PC-3 (cell line): ENCODE measurements at regions not wholly inside any gene's neighbourhood (a gene's known extent, or its start where the extent isn't known, plus 50 kb on each side); places are given as distances from the start of the nearest gene placed in this dataset.

Experiments used
- ATAC-seq: fragments of 200-7000 bp; cut with Tn5 transposase; 2 replicates; pipeline ENCODE4 v1.9.1; 2020; ENCODE audit warnings: mild to moderate bottlenecking, moderate library complexity
- BruUV-seq: library from RNA; stranded (reverse); fragments of 400-500 nt; replicated peaks from 2 replicates; lab custom pipeline; 2021; lab: Mats Ljungman, UMichigan
- CTCF ChIA-PET: fragments of 300-600 bp; sonication (Branson Sonifier 250); formaldehyde crosslinking; loops from one replicate; lab custom pipeline; 2022; ENCODE audit warnings: antibody characterized with exemption; lab: Charles Lee
- POLR2A ChIA-PET: fragments of 300-600 bp; sonication (Branson Sonifier 250); formaldehyde crosslinking; loops from one replicate; lab custom pipeline; 2022; ENCODE audit warnings: antibody characterized with exemption; ENCODE audit not compliant: unreplicated experiment; lab: Charles Lee
- DNase-seq: peaks from one replicate; pipeline ENCODE4 v3.0.0-alpha.2; 2015
- H2AFZ ChIP-seq: fragments of 300-600 bp; sonication (generic); 2 replicates; pipeline ENCODE4 v1.6.0; 2016; ENCODE audit warnings: antibody characterized with exemption, low read length
- H3F3A ChIP-seq: fragments of 300-600 bp; sonication (generic); one replicate; pipeline ENCODE4 v1.6.0; 2017; ENCODE audit warnings: antibody characterized with exemption, low read length, control low read depth, mild to moderate bottlenecking; ENCODE audit not compliant: unreplicated experiment
- H3K27ac ChIP-seq: fragments of 300-600 bp; sonication (generic); 2 replicates; pipeline ENCODE4 v1.5.1; 2016; ENCODE audit warnings: mild to moderate bottlenecking, low read length
- H3K27me3 ChIP-seq: fragments of 300-600 bp; sonication (generic); 2 replicates; pipeline ENCODE4 v1.6.1; 2016; ENCODE audit warnings: low read length, mixed read lengths
- H3K36me3 ChIP-seq: fragments of 300-600 bp; sonication (generic); 2 replicates; pipeline ENCODE4 v1.6.1; 2016; ENCODE audit warnings: low read depth, mixed run types, low read length, mixed read lengths
- H3K4me1 ChIP-seq: fragments of 300-600 bp; sonication (generic); 2 replicates; pipeline ENCODE4 v1.5.1; 2016; ENCODE audit warnings: low read length; ENCODE audit not compliant: insufficient read depth
- H3K4me2 ChIP-seq: fragments of 300-600 bp; sonication (generic); 2 replicates; pipeline ENCODE4 v1.6.0; 2016; ENCODE audit warnings: low read length
- H3K4me3 ChIP-seq: fragments of 300-600 bp; sonication (generic); 2 replicates; pipeline ENCODE4 v1.5.1; 2016; ENCODE audit warnings: mild to moderate bottlenecking, low read length, mixed read lengths
- H3K79me2 ChIP-seq: fragments of 300-600 bp; sonication (generic); 2 replicates; pipeline ENCODE4 v1.6.1; 2017; ENCODE audit warnings: low read length, mixed read lengths
- H3K9ac ChIP-seq: fragments of 300-600 bp; sonication (generic); 2 replicates; pipeline ENCODE4 v1.6.0; 2016; ENCODE audit warnings: mild to moderate bottlenecking, low read length
- H3K9me2 ChIP-seq: fragments of 300-600 bp; sonication (generic); replicated peaks from 2 replicates; pipeline ENCODE4 v1.6.1; 2016; ENCODE audit warnings: mixed run types, low read length, mixed read lengths
- H3K9me3 ChIP-seq: fragments of 300-600 bp; sonication (generic); 2 replicates; pipeline ENCODE4 v1.6.1; 2016; ENCODE audit warnings: low read length, mixed read lengths
- H4K20me1 ChIP-seq: fragments of 300-600 bp; sonication (generic); 2 replicates; pipeline ENCODE4 v1.6.1; 2016; ENCODE audit warnings: low read length, mixed read lengths
- CTCF ChIP-seq: fragments of 300-600 bp; sonication (generic); conservative IDR thresholded peaks from 2 replicates; pipeline ENCODE4 v1.5.1; 2017; ENCODE audit warnings: antibody characterized with exemption, low read depth, mild to moderate bottlenecking, low read length
- EZH2 ChIP-seq: fragments of 300-600 bp; sonication (generic); IDR thresholded peaks from one replicate; pipeline ENCODE4 v1.6.1; 2017; ENCODE audit warnings: antibody characterized with exemption, mild to moderate bottlenecking, low read length; ENCODE audit not compliant: unreplicated experiment
- EZH2phosphoT487 ChIP-seq: fragments of 300-600 bp; sonication (generic); IDR thresholded peaks from 2 replicates; pipeline ENCODE4 v1.6.1; 2018; ENCODE audit warnings: mild to moderate bottlenecking, antibody characterized with exemption, low read length, borderline replicate concordance
- intact Hi-C: fragments of 100-400 bp; cut with micrococcal nuclease; formaldehyde crosslinking; loops from 2 replicates; pipeline ENCODE4 v1.9.0; 2023

GRCh38 chr3:72536206-72536877, 311.9 kb downstream of the SHQ1 start:
- no peak for ATAC-seq
- intact Hi-C loops: no loop called here
- POLR2A ChIA-PET: no interaction called here

GRCh38 chr3:72535772-72536171, 312.5 kb downstream of the SHQ1 start:
- CTCF ChIA-PET: no interaction called here
- Histone ChIP-seq H3K79me2 (no peaks in the 10 kb centered on the region), H3K4me3 (no peak overlapping the region), H3K4me1 (no peaks in the 10 kb centered on the region), H3K27ac (no peak overlapping the region), H3K27me3 (no peaks in the 10 kb centered on the region), H4K20me1 (no peaks in the 10 kb centered on the region), H3K9me2 (no peaks in the 10 kb centered on the region), H3F3A (no peaks in the 10 kb centered on the region), H3K36me3 (no peaks in the 10 kb centered on the region), H3K9me3 (no peaks in the 10 kb centered on the region), H3K4me2 (no peak overlapping the region), H2AFZ (no peak overlapping the region), H3K9ac (no peak overlapping the region)
- DNase-seq (no peak), ATAC-seq (no peak)
- no TSS peak for BruUV-seq
- no peak for TF ChIP-seq CTCF
- TF ChIP-seq EZH2: no peak
- no peak for TF ChIP-seq EZH2phosphoT487
- intact Hi-C loops: no loop called here
- POLR2A ChIA-PET: no interaction called here

More at GRCh38 chr3:72536206-72536877, 311.9 kb downstream of the SHQ1 start:
- TF ChIP-seq CTCF (no peak), EZH2 (no peak), EZH2phosphoT487 (no peak)
- H3K4me1 ChIP-seq: no peaks in the 10 kb centered on the region
- no peak overlapping the region for H3K4me3 ChIP-seq
- no peak overlapping the region for H3K4me2 ChIP-seq
- DNase-seq: no peak
- H3K27me3 ChIP-seq: no peaks in the 10 kb centered on the region
- CTCF ChIA-PET: no interaction called here
- no peaks in the 10 kb centered on the region for H3K9me2 ChIP-seq
- no peak overlapping the region for H3K27ac ChIP-seq
- no peak overlapping the region for H3K9ac ChIP-seq
- H3K36me3 ChIP-seq: no peaks in the 10 kb centered on the region
- H3F3A ChIP-seq: no peaks in the 10 kb centered on the region
- H4K20me1 ChIP-seq: no peaks in the 10 kb centered on the region
- H2AFZ ChIP-seq: no peak overlapping the region
- no peaks in the 10 kb centered on the region for H3K79me2 ChIP-seq
- H3K9me3 ChIP-seq: no peaks in the 10 kb centered on the region
- no TSS peak for BruUV-seq

- CTCF ChIA-PET: no interaction called here
- intact Hi-C loops: no loop called here
These were observed 314.4 kb downstream of the SHQ1 start for GRCh38 chr3:72533591-72534473.

More at GRCh38 chr3:72533591-72534473, 314.4 kb downstream of the SHQ1 start:
- Histone ChIP-seq H4K20me1 (no peaks in the 10 kb centered on the region), H3K4me1 (no peaks in the 10 kb centered on the region), H3K9me2 (no peaks in the 10 kb centered on the region), H3K36me3 (no peaks in the 10 kb centered on the region), H3K27ac (no peak overlapping the region), H3F3A (no peaks in the 10 kb centered on the region), H3K4me3 (no peak overlapping the region), H3K27me3 (no peaks in the 10 kb centered on the region), H3K9ac (no peak overlapping the region), H2AFZ (no peak overlapping the region), H3K4me2 (no peak overlapping the region), H3K9me3 (no peaks in the 10 kb centered on the region), H3K79me2 (no peaks in the 10 kb centered on the region)
- no peak for DNase-seq
- ATAC-seq: no peak
- POLR2A ChIA-PET: no interaction called here
- no peak for TF ChIP-seq CTCF
- no peak for TF ChIP-seq EZH2phosphoT487
- no peak for TF ChIP-seq EZH2
- no TSS peak for BruUV-seq
